ENCODE measurements at regions not wholly inside any gene's neighbourhood (a gene's known extent, or its start where the extent isn't known, plus 50 kb on each side); places are given as distances from the start of the nearest gene placed in this dataset.
A peak's percentile ranks its signal among the peaks of the same experiment; 100 is the strongest.

- no peak for TF ChIP-seq CTCF (IDR thresholded peaks at IDR 0.05; ENCODE audit: poor library complexity, severe bottlenecking)
- no peaks in the 10 kb centered on the region for H3K9me3 ChIP-seq (ENCODE audit: severe bottlenecking)
- no peak overlapping the region for H3K27ac ChIP-seq (ENCODE audit: poor library complexity, severe bottlenecking)
- H3K4me3 ChIP-seq (ENCODE audit: severe bottlenecking), result no peak overlapping the region
- DNase-seq (ENCODE audit: low spot score) (no peak), ATAC-seq (ENCODE audit: low read depth) (no peak)
- H3K36me3 ChIP-seq (ENCODE audit: low read depth), result no peaks in the 10 kb centered on the region
- H3K4me1 ChIP-seq (ENCODE audit: insufficient read depth, poor library complexity, severe bottlenecking), result peaks cover 5% of the 10 kb centered on the region
- no peaks in the 10 kb centered on the region for H3K27me3 ChIP-seq (ENCODE audit: insufficient read depth, poor library complexity, severe bottlenecking)
These were observed 272.4 kb upstream of the CDH11 start for GRCh38 chr16:65394281-65394680.

- Histone ChIP-seq H3K4me3 (ENCODE audit: severe bottlenecking) (no peak overlapping the region), H3K36me3 (ENCODE audit: low read depth) (no peaks in the 10 kb centered on the region), H3K27me3 (ENCODE audit: insufficient read depth, poor library complexity, severe bottlenecking) (no peaks in the 10 kb centered on the region), H3K27ac (ENCODE audit: poor library complexity, severe bottlenecking) (no peak overlapping the region), H3K4me1 (ENCODE audit: insufficient read depth, poor library complexity, severe bottlenecking) (peaks cover 5% of the 10 kb centered on the region), H3K9me3 (ENCODE audit: severe bottlenecking) (peaks cover 2% of the 10 kb centered on the region)
- no peak for DNase-seq (ENCODE audit: low spot score)
- ATAC-seq (ENCODE audit: low read depth), result peak; percentile 66
- no peak for TF ChIP-seq CTCF (IDR thresholded peaks at IDR 0.05; ENCODE audit: poor library complexity, severe bottlenecking)
These were observed 271.1 kb upstream of the CDH11 start for GRCh38 chr16:65392806-65393565.

GRCh38 chr16:65388592-65388991, 266.7 kb upstream of the CDH11 start:
- no peak for DNase-seq (ENCODE audit: low spot score)
- no peak for TF ChIP-seq CTCF (IDR thresholded peaks at IDR 0.05; ENCODE audit: poor library complexity, severe bottlenecking)
- H3K27me3 ChIP-seq (ENCODE audit: insufficient read depth, poor library complexity, severe bottlenecking), result no peaks in the 10 kb centered on the region
- H3K4me1 ChIP-seq (ENCODE audit: insufficient read depth, poor library complexity, severe bottlenecking), result peaks cover 4% of the 10 kb centered on the region
- peaks cover 2% of the 10 kb centered on the region for H3K9me3 ChIP-seq (ENCODE audit: severe bottlenecking)
- no peak overlapping the region for H3K4me3 ChIP-seq (ENCODE audit: severe bottlenecking)
- no peaks in the 10 kb centered on the region for H3K36me3 ChIP-seq (ENCODE audit: low read depth)
- no peak overlapping the region for H3K27ac ChIP-seq (ENCODE audit: poor library complexity, severe bottlenecking)
- no peak for ATAC-seq (ENCODE audit: low read depth)

DNA sequence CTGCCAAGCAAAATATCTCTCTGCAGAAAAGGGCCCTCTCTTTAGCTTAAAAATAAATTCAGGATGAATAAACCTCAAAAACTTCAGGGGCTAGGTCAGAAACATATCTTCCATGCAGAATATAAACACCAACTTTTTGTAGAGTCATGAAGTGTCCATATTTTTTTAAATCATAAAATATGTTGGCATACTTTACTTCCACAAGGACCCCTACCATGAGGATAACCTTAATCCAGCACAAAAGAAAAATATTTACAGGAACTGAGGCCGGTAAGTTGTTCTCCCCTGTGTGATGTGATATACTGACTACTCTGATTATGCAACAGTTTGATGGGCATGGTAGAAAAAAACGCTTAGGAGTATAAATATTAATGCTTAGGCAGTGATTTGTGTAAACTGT, 264.8 kb upstream of the CDH11 start:
- H3K27ac ChIP-seq (ENCODE audit: poor library complexity, severe bottlenecking), result no peak overlapping the region
- H3K36me3 ChIP-seq (ENCODE audit: low read depth), result no peaks in the 10 kb centered on the region
- no peak overlapping the region for H3K4me3 ChIP-seq (ENCODE audit: severe bottlenecking)
- H3K27me3 ChIP-seq (ENCODE audit: insufficient read depth, poor library complexity, severe bottlenecking), result no peaks in the 10 kb centered on the region
- H3K9me3 ChIP-seq (ENCODE audit: severe bottlenecking), result peaks cover 2% of the 10 kb centered on the region
- no peak for TF ChIP-seq CTCF (IDR thresholded peaks at IDR 0.05; ENCODE audit: poor library complexity, severe bottlenecking)
- no peaks in the 10 kb centered on the region for H3K4me1 ChIP-seq (ENCODE audit: insufficient read depth, poor library complexity, severe bottlenecking)
- DNase-seq (ENCODE audit: low spot score) (no peak), ATAC-seq (ENCODE audit: low read depth) (no peak)

- no peaks in the 10 kb centered on the region for H3K27me3 ChIP-seq (ENCODE audit: insufficient read depth, poor library complexity, severe bottlenecking)
- no peaks in the 10 kb centered on the region for H3K4me1 ChIP-seq (ENCODE audit: insufficient read depth, poor library complexity, severe bottlenecking)
- no peak overlapping the region for H3K4me3 ChIP-seq (ENCODE audit: severe bottlenecking)
- H3K9me3 ChIP-seq (ENCODE audit: severe bottlenecking), result peaks cover 2% of the 10 kb centered on the region
- DNase-seq (ENCODE audit: low spot score) (no peak), ATAC-seq (ENCODE audit: low read depth) (no peak)
- no peak overlapping the region for H3K27ac ChIP-seq (ENCODE audit: poor library complexity, severe bottlenecking)
- no peaks in the 10 kb centered on the region for H3K36me3 ChIP-seq (ENCODE audit: low read depth)
- no peak for TF ChIP-seq CTCF (IDR thresholded peaks at IDR 0.05; ENCODE audit: poor library complexity, severe bottlenecking)
These were observed 262.6 kb upstream of the CDH11 start for GRCh38 chr16:65384441-65384840.
